ENCODE measurements at regions not wholly inside any gene's neighbourhood (a gene's known extent, or its start where the extent isn't known, plus 50 kb on each side); places are given as distances from the start of the nearest gene placed in this dataset.
"Not testable (repeated sequence)": the region's sequence is repeated elsewhere in the genome, so short reads cannot be mapped to it uniquely, and the experiment has no call there.

GRCh38 chr10:114872519-114873087, 51.0 kb downstream of the FHIP2A start:
- H3K36me3 ChIP-seq, result no peaks in the 10 kb centered on the region
- H3K4me1 ChIP-seq, result peaks cover 8% of the 10 kb centered on the region; the same call in 1 of the 2 replicates
- no peaks in the 10 kb centered on the region for H3K27me3 ChIP-seq
- no peak for DNase-seq
- H3K27ac ChIP-seq, result no peak overlapping the region
- H3K4me3 ChIP-seq, result no peak overlapping the region
- no peaks in the 10 kb centered on the region for H3K9me3 ChIP-seq (replicated peaks)

GRCh38 chr10:114874827-114875411, 53.3 kb downstream of the FHIP2A start:
- no peak for DNase-seq
- Histone ChIP-seq H3K4me3 (no peak overlapping the region), H3K27me3 (no peaks in the 10 kb centered on the region), H3K27ac (no peak overlapping the region), H3K4me1 (no peaks in the 10 kb centered on the region), H3K36me3 (no peaks in the 10 kb centered on the region), H3K9me3 (replicated peaks) (no peaks in the 10 kb centered on the region)

- not testable (repeated sequence) for H3K27me3 ChIP-seq; H3K4me1 ChIP-seq; H3K27ac ChIP-seq; H3K9me3 ChIP-seq (replicated peaks); DNase-seq; H3K4me3 ChIP-seq; H3K36me3 ChIP-seq
These were observed 54.1 kb downstream of the FHIP2A start for GRCh38 chr10:114875590-114876081.

GRCh38 chr10:114876169-114876568, 54.6 kb downstream of the FHIP2A start:
- Histone ChIP-seq H3K9me3 (replicated peaks) (no peaks in the 10 kb centered on the region), H3K4me1 (no peaks in the 10 kb centered on the region), H3K4me3 (no peak overlapping the region), H3K36me3 (no peaks in the 10 kb centered on the region), H3K27ac (no peak overlapping the region), H3K27me3 (no peaks in the 10 kb centered on the region)
- no peak for DNase-seq

GRCh38 chr10:114876602-114877300, 55.2 kb downstream of the FHIP2A start:
- no peaks in the 10 kb centered on the region for H3K9me3 ChIP-seq (replicated peaks)
- H3K4me3 ChIP-seq, result no peak overlapping the region
- no peak overlapping the region for H3K27ac ChIP-seq
- no peaks in the 10 kb centered on the region for H3K4me1 ChIP-seq
- H3K36me3 ChIP-seq, result no peaks in the 10 kb centered on the region
- peak; percentile 71 to 83 for DNase-seq
- H3K27me3 ChIP-seq, result no peaks in the 10 kb centered on the region

- Histone ChIP-seq H3K36me3 (no peaks in the 10 kb centered on the region), H3K27me3 (no peaks in the 10 kb centered on the region), H3K4me1 (no peaks in the 10 kb centered on the region), H3K4me3 (no peak overlapping the region), H3K27ac (no peak overlapping the region), H3K9me3 (replicated peaks) (no peaks in the 10 kb centered on the region)
- DNase-seq, result no peak
These were observed 55.7 kb downstream of the FHIP2A start for GRCh38 chr10:114877301-114877644.

- no peaks in the 10 kb centered on the region for H3K36me3 ChIP-seq
- no peak for DNase-seq
These were observed 57.5 kb downstream of the FHIP2A start for GRCh38 chr10:114879093-114879492.

GRCh38 chr10:114879541-114880158, 58.1 kb downstream of the FHIP2A start:
- no peaks in the 10 kb centered on the region for H3K4me1 ChIP-seq

More at GRCh38 chr10:114879093-114879492, 57.5 kb downstream of the FHIP2A start:
- H3K27ac ChIP-seq, result no peak overlapping the region
- no peak overlapping the region for H3K4me3 ChIP-seq
- no peaks in the 10 kb centered on the region for H3K4me1 ChIP-seq
- H3K27me3 ChIP-seq, result no peaks in the 10 kb centered on the region
- no peaks in the 10 kb centered on the region for H3K9me3 ChIP-seq (replicated peaks)

GRCh38 chr10:114881417-114881816, 56.6 kb upstream of the TRUB1 start:
- Histone ChIP-seq H3K27ac (no peak overlapping the region), H3K9me3 (replicated peaks) (no peaks in the 10 kb centered on the region), H3K36me3 (no peaks in the 10 kb centered on the region), H3K4me3 (no peak overlapping the region), H3K4me1 (no peaks in the 10 kb centered on the region), H3K27me3 (no peaks in the 10 kb centered on the region)
- DNase-seq, result no peak

More at GRCh38 chr10:114879541-114880158, 58.1 kb downstream of the FHIP2A start:
- no peak overlapping the region for H3K4me3 ChIP-seq
- no peaks in the 10 kb centered on the region for H3K36me3 ChIP-seq
- no peak overlapping the region for H3K27ac ChIP-seq
- H3K9me3 ChIP-seq (replicated peaks), result no peaks in the 10 kb centered on the region
- peak; percentile 17 to 37 for DNase-seq
- H3K27me3 ChIP-seq, result no peaks in the 10 kb centered on the region

- DNase-seq, result no peak
- Histone ChIP-seq H3K36me3 (no peaks in the 10 kb centered on the region), H3K27ac (no peak overlapping the region), H3K4me3 (no peak overlapping the region), H3K4me1 (no peaks in the 10 kb centered on the region), H3K27me3 (no peaks in the 10 kb centered on the region), H3K9me3 (replicated peaks) (no peaks in the 10 kb centered on the region)
These were observed 56.1 kb upstream of the TRUB1 start for GRCh38 chr10:114881901-114882300.

- no peak overlapping the region for H3K27ac ChIP-seq
- H3K27me3 ChIP-seq, result no peaks in the 10 kb centered on the region
- DNase-seq, result no peak
- H3K4me1 ChIP-seq, result no peaks in the 10 kb centered on the region
- no peaks in the 10 kb centered on the region for H3K36me3 ChIP-seq
- no peaks in the 10 kb centered on the region for H3K9me3 ChIP-seq (replicated peaks)
- H3K4me3 ChIP-seq, result no peak overlapping the region
These were observed 52.6 kb upstream of the TRUB1 start for GRCh38 chr10:114885443-114885842.
